ENCODE measurements at regions not wholly inside any gene's neighbourhood (a gene's known extent, or its start where the extent isn't known, plus 50 kb on each side); places are given as distances from the start of the nearest gene placed in this dataset.

DNA sequence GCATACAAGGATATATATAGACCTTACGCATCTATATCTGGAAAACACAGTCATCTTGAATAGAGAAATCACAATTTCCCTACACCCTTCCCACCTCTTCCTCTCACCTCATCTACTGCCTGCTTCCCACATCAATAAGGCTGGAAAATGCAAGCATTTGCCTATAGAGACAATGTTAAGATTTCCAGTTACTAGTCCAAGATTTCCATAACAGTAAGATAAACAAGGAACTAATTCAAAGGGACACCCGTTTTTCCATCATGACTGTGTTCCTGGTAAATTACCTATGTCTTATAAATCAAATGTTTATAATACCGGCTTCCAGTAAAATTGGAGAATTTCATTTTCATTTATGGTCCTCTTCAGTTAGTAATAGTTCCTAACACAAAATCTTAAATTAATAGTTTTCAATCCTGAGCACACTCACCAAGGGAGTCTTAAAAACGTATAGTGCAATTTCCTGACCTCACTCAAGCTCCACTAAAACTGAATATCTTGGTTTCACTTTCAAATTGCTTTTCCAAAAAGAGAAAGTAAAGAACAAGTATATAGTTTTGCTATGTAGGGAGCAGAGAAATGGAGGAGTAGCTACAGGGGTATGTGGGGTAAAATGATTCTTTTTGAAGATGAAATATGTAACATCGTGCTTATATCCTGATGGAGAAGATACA lies 398.7 kb downstream of the PLPP3 start:
- Mint-ChIP-seq H3K36me3 (ENCODE audit: low read depth) (no peaks in the 10 kb centered on the region), H3K4me3 (no peak overlapping the region), H3K27me3 (ENCODE audit: insufficient read depth) (no peaks in the 10 kb centered on the region), H3K27ac (no peak overlapping the region), H3K4me1 (ENCODE audit: low read depth) (no peaks in the 10 kb centered on the region), H3K9me3 (no peaks in the 10 kb centered on the region; the same call in 1 of the 2 replicates)
- no peak for DNase-seq
- TF ChIP-seq, protein P1, sequence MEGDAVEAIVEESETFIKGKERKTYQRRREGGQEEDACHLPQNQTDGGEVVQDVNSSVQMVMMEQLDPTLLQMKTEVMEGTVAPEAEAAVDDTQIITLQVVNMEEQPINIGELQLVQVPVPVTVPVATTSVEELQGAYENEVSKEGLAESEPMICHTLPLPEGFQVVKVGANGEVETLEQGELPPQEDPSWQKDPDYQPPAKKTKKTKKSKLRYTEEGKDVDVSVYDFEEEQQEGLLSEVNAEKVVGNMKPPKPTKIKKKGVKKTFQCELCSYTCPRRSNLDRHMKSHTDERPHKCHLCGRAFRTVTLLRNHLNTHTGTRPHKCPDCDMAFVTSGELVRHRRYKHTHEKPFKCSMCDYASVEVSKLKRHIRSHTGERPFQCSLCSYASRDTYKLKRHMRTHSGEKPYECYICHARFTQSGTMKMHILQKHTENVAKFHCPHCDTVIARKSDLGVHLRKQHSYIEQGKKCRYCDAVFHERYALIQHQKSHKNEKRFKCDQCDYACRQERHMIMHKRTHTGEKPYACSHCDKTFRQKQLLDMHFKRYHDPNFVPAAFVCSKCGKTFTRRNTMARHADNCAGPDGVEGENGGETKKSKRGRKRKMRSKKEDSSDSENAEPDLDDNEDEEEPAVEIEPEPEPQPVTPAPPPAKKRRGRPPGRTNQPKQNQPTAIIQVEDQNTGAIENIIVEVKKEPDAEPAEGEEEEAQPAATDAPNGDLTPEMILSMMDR (IDR thresholded peaks at IDR 0.05): no peak

- no peak overlapping the region for H3K27ac Mint-ChIP-seq
- no peak overlapping the region for H3K4me3 Mint-ChIP-seq
- H3K4me1 Mint-ChIP-seq (ENCODE audit: low read depth): no peaks in the 10 kb centered on the region
- no peak for DNase-seq
- TF ChIP-seq, protein P1 (IDR thresholded peaks at IDR 0.05): no peak
- H3K9me3 Mint-ChIP-seq: no peaks in the 10 kb centered on the region; the same call in 1 of the 2 replicates
- H3K36me3 Mint-ChIP-seq (ENCODE audit: low read depth): no peaks in the 10 kb centered on the region
- no peaks in the 10 kb centered on the region for H3K27me3 Mint-ChIP-seq (ENCODE audit: insufficient read depth)
Measured at GRCh38 chr1:56179543-56179942, 399.8 kb downstream of the PLPP3 start.

GRCh38 chr1:56175211-56175610 lies 404.2 kb downstream of the PLPP3 start:
- DNase-seq: no peak

GRCh38 chr1:56174176-56174885 lies 405.0 kb downstream of the PLPP3 start:
- Mint-ChIP-seq H3K4me1 (ENCODE audit: low read depth) (no peaks in the 10 kb centered on the region), H3K27ac (no peak overlapping the region), H3K27me3 (ENCODE audit: insufficient read depth) (no peaks in the 10 kb centered on the region; the same call in 1 of the 2 replicates), H3K36me3 (ENCODE audit: low read depth) (no peaks in the 10 kb centered on the region), H3K9me3 (no peaks in the 10 kb centered on the region; the same call in 1 of the 2 replicates), H3K4me3 (no peak overlapping the region)
- no peak for DNase-seq
- TF ChIP-seq, protein P1 (IDR thresholded peaks at IDR 0.05): no peak

More at GRCh38 chr1:56175211-56175610, 404.2 kb downstream of the PLPP3 start:
- H3K4me3 Mint-ChIP-seq: no peak overlapping the region
- no peaks in the 10 kb centered on the region; the same call in 1 of the 2 replicates for H3K27me3 Mint-ChIP-seq (ENCODE audit: insufficient read depth)
- H3K9me3 Mint-ChIP-seq: no peaks in the 10 kb centered on the region; the same call in 1 of the 2 replicates
- H3K27ac Mint-ChIP-seq: no peak overlapping the region
- TF ChIP-seq, protein P1 (IDR thresholded peaks at IDR 0.05): no peak
- no peaks in the 10 kb centered on the region for H3K36me3 Mint-ChIP-seq (ENCODE audit: low read depth)
- no peaks in the 10 kb centered on the region for H3K4me1 Mint-ChIP-seq (ENCODE audit: low read depth)

GRCh38 chr1:56173736-56174135 lies 405.6 kb downstream of the PLPP3 start:
- TF ChIP-seq, protein P1 (IDR thresholded peaks at IDR 0.05): no peak
- no peaks in the 10 kb centered on the region for H3K4me1 Mint-ChIP-seq (ENCODE audit: low read depth)
- no peak for DNase-seq
- no peak overlapping the region for H3K27ac Mint-ChIP-seq
- H3K4me3 Mint-ChIP-seq: no peak overlapping the region
- no peaks in the 10 kb centered on the region for H3K36me3 Mint-ChIP-seq (ENCODE audit: low read depth)
- no peaks in the 10 kb centered on the region; the same call in 1 of the 2 replicates for H3K27me3 Mint-ChIP-seq (ENCODE audit: insufficient read depth)
- no peaks in the 10 kb centered on the region; the same call in 1 of the 2 replicates for H3K9me3 Mint-ChIP-seq
